ENCODE measurements at regions not wholly inside any gene's neighbourhood (a gene's known extent, or its start where the extent isn't known, plus 50 kb on each side); places are given as distances from the start of the nearest gene placed in this dataset.

DNA sequence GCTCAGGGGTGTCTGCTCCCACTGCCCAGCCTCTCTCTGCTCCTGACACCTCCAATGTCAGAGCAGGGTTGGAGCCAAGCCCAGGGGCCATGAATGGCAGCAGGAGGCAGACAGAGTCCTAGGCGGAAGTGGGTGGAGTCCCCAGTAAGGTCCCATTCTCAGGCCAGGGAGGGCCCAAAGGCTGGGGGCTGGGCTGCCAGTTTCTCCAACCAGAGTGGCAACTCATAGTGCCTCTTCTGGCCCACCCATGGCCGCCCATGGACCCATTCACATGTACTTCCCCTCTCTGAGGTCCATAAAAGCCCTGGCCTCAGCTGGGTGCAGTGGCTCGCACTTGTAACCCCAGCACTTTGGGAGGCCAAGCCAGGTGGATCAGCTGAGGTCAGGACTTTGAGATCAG is 261.8 kb upstream of the TNC start (continued):
- TF ChIP-seq, protein P1, sequence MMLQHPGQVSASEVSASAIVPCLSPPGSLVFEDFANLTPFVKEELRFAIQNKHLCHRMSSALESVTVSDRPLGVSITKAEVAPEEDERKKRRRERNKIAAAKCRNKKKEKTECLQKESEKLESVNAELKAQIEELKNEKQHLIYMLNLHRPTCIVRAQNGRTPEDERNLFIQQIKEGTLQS (CRISPR knock-in tag; IDR thresholded peaks at IDR 0.05), result no peak
- TF ChIP-seq ZNF282 (IDR thresholded peaks at IDR 0.05; ENCODE audit: partially characterized antibody) (no peak), ZNF563 (CRISPR knock-in tag; IDR thresholded peaks at IDR 0.05) (no peak)

- intact Hi-C loops (cut with micrococcal nuclease; ENCODE audit: unreplicated experiment), result no loop called here
- no TSS peak for BruUV-seq (replicated peaks)
These were observed 264.9 kb upstream of the TNC start for GRCh38 chr9:115382865-115383264.

GRCh38 chr9:115385383-115386122 is 267.6 kb upstream of the TNC start:
- Histone ChIP-seq H3K27me3 (ENCODE audit: control insufficient read depth in 1 of 2, insufficient read depth in 2 of 2, low read length in 2 of 2) (no peaks in the 10 kb centered on the region), H3K4me1 (ENCODE audit: insufficient read depth, low read length) (no peaks in the 10 kb centered on the region), H3K4me3 (replicated peaks in 1 of 3; ENCODE audit: insufficient read depth in 1 of 3, low read depth in 2 of 3, low read length in 3 of 3) (no peak overlapping the region), H3K36me3 (replicated peaks in 1 of 2; ENCODE audit: control insufficient read depth in 1 of 2, insufficient read depth in 2 of 2, low read length in 2 of 2) (no peaks in the 10 kb centered on the region), H3K79me2 (ENCODE audit: insufficient read depth, low read length) (no peaks in the 10 kb centered on the region), H3K27ac (ENCODE audit: extremely low read length, insufficient read depth, low read length) (no peak overlapping the region), H2AFZ (ENCODE audit: low read length) (no peak overlapping the region), H3K9ac (ENCODE audit: insufficient read depth, low read depth, low read length) (no peak overlapping the region), H3K9me3 (ENCODE audit: low read length) (peaks cover 21% of the 10 kb centered on the region), H4K20me1 (ENCODE audit: insufficient read depth, low read length) (no peaks in the 10 kb centered on the region), H3K4me2 (ENCODE audit: low read depth, low read length) (no peak overlapping the region)
- FAIRE-seq (no peak), ATAC-seq (no peak), DNase-seq (ENCODE audit: low spot score) (no peak)
- ChIA-PET CTCF (ENCODE audit: low intra/inter-chr PET ratio, low total read pairs) (no interaction called here), POLR2A (no interaction called here)
- in situ Hi-C loops (cut with HindIII; ENCODE audit: extremely low pct_ligation_motif_present, low pct_unique_long_range_greater_than_20kb), result no loop called here
- no TSS peak for BruUV-seq (replicated peaks)
- intact Hi-C loops (cut with micrococcal nuclease; ENCODE audit: unreplicated experiment), result no loop called here
- WGBS (ENCODE audit: low lambda C conversion rate), result 13% methylated on average over 7 of the region's 18 CpGs
- TF ChIP-seq JARID2 (CRISPR knock-in tag; IDR thresholded peaks at IDR 0.05; ENCODE audit: insufficient replicate concordance), result no peak
- TF ChIP-seq ELF1 (CRISPR knock-in tag; IDR thresholded peaks at IDR 0.05), result no peak
- no peak for TF ChIP-seq SIX4 (CRISPR knock-in tag; IDR thresholded peaks at IDR 0.05)
- no peak for TF ChIP-seq ZNF549 (CRISPR knock-in tag; IDR thresholded peaks at IDR 0.05)
- no peak for TF ChIP-seq NFATC3 (CRISPR knock-in tag; IDR thresholded peaks at IDR 0.05)
- no peak for TF ChIP-seq NFIB (CRISPR knock-in tag; IDR thresholded peaks at IDR 0.05; ENCODE audit: borderline replicate concordance)
- TF ChIP-seq, protein P2, sequence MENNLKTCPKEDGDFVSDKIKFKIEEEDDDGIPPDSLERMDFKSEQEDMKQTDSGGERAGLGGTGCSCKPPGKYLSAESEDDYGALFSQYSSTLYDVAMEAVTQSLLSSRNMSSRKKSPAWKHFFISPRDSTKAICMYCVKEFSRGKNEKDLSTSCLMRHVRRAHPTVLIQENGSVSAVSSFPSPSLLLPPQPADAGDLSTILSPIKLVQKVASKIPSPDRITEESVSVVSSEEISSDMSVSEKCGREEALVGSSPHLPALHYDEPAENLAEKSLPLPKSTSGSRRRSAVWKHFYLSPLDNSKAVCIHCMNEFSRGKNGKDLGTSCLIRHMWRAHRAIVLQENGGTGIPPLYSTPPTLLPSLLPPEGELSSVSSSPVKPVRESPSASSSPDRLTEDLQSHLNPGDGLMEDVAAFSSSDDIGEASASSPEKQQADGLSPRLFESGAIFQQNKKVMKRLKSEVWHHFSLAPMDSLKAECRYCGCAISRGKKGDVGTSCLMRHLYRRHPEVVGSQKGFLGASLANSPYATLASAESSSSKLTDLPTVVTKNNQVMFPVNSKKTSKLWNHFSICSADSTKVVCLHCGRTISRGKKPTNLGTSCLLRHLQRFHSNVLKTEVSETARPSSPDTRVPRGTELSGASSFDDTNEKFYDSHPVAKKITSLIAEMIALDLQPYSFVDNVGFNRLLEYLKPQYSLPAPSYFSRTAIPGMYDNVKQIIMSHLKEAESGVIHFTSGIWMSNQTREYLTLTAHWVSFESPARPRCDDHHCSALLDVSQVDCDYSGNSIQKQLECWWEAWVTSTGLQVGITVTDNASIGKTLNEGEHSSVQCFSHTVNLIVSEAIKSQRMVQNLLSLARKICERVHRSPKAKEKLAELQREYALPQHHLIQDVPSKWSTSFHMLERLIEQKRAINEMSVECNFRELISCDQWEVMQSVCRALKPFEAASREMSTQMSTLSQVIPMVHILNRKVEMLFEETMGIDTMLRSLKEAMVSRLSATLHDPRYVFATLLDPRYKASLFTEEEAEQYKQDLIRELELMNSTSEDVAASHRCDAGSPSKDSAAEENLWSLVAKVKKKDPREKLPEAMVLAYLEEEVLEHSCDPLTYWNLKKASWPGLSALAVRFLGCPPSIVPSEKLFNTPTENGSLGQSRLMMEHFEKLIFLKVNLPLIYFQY (CRISPR knock-in tag; IDR thresholded peaks at IDR 0.05; ENCODE audit: borderline replicate concordance), result no peak
- TF ChIP-seq ZNF296 (CRISPR knock-in tag; conservative IDR thresholded peaks at IDR 0.05), result no peak

More at GRCh38 chr9:115382865-115383264, 264.9 kb upstream of the TNC start:
- Histone ChIP-seq H3K27me3 (ENCODE audit: control insufficient read depth in 1 of 2, insufficient read depth in 2 of 2, low read length in 2 of 2) (no peaks in the 10 kb centered on the region), H4K20me1 (ENCODE audit: insufficient read depth, low read length) (no peaks in the 10 kb centered on the region), H2AFZ (ENCODE audit: low read length) (no peak overlapping the region), H3K4me2 (ENCODE audit: low read depth, low read length) (no peak overlapping the region), H3K9ac (ENCODE audit: insufficient read depth, low read depth, low read length) (no peak overlapping the region), H3K9me3 (ENCODE audit: low read length) (peaks cover 21% of the 10 kb centered on the region), H3K36me3 (replicated peaks in 1 of 2; ENCODE audit: control insufficient read depth in 1 of 2, insufficient read depth in 2 of 2, low read length in 2 of 2) (no peaks in the 10 kb centered on the region), H3K27ac (ENCODE audit: extremely low read length, insufficient read depth, low read length) (no peak overlapping the region), H3K4me1 (ENCODE audit: insufficient read depth, low read length) (no peaks in the 10 kb centered on the region), H3K4me3 (replicated peaks in 1 of 3; ENCODE audit: insufficient read depth in 1 of 3, low read depth in 2 of 3, low read length in 3 of 3) (no peak overlapping the region), H3K79me2 (ENCODE audit: insufficient read depth, low read length) (no peaks in the 10 kb centered on the region)
- CTCF ChIA-PET (ENCODE audit: low intra/inter-chr PET ratio, low total read pairs), result no interaction called here
- peak; percentile 92; the same call in 1 of the 2 replicates for TF ChIP-seq ZNF616 (CRISPR knock-in tag; IDR thresholded peaks at IDR 0.05; ENCODE audit: low read depth)
- TF ChIP-seq GTF3A (CRISPR knock-in tag; conservative IDR thresholded peaks at IDR 0.05), result no peak
- FAIRE-seq, result no peak
- in situ Hi-C loops (cut with HindIII; ENCODE audit: extremely low pct_ligation_motif_present, low pct_unique_long_range_greater_than_20kb), result no loop called here
- DNase-seq (ENCODE audit: low spot score), result no peak
- no peak for ATAC-seq
- WGBS (ENCODE audit: low lambda C conversion rate), result 0% methylated on average over 2 of the region's 2 CpGs
- POLR2A ChIA-PET, result no interaction called here
